Activated CD8-positive, alpha-beta T cell treated with anti-CD3 and anti-CD28 coated beads for 36 hours (primary cell): ENCODE measurements at regions not wholly inside any gene's neighbourhood (a gene's known extent, or its start where the extent isn't known, plus 50 kb on each side); places are given as distances from the start of the nearest gene placed in this dataset.

Source experiments
- ATAC-seq: fragments of 200-7000 bp; cut with Tn5 transposase; one replicate; pipeline ENCODE4 v1.10.0; 2021; ENCODE audit warnings: mild to moderate bottlenecking, moderate library complexity
- CTCF ChIA-PET: fragments of 350-600 bp; sonication (Branson Sonifier 250); formaldehyde crosslinking; loops from one replicate; lab custom pipeline; 2021; ENCODE audit warnings: antibody characterized with exemption; lab: Charles Lee
- POLR2A ChIA-PET: fragments of 350-600 bp; sonication (Branson Sonifier 250); formaldehyde crosslinking; loops from one replicate; lab custom pipeline; 2021; ENCODE audit warnings: antibody characterized with exemption; lab: Charles Lee
- DNase-seq: peaks from one replicate; pipeline ENCODE4 v3.0.0-alpha.2; 2020
- H3K27ac Mint-ChIP-seq: one replicate; pipeline ENCODE4 v1.8.0; 2021; ENCODE audit warnings: mild to moderate bottlenecking, mixed read lengths
- H3K27me3 Mint-ChIP-seq: one replicate; pipeline ENCODE4 v1.8.0; 2021; ENCODE audit warnings: mixed read lengths
- H3K36me3 Mint-ChIP-seq: one replicate; pipeline ENCODE4 v1.8.0; 2021; ENCODE audit warnings: low read depth, mixed read lengths
- H3K4me1 Mint-ChIP-seq: one replicate; pipeline ENCODE4 v1.8.0; 2021; ENCODE audit warnings: low read depth, mixed read lengths
- H3K4me3 Mint-ChIP-seq: one replicate; pipeline ENCODE4 v1.8.0; 2021; ENCODE audit warnings: mild to moderate bottlenecking, moderate library complexity, mixed read lengths
- H3K9me3 Mint-ChIP-seq: one replicate; pipeline ENCODE4 v1.8.0; 2021; ENCODE audit warnings: mixed read lengths
- intact Hi-C: fragments of 100-400 bp; cut with micrococcal nuclease; formaldehyde crosslinking; loops from one replicate; pipeline ENCODE4 v1.10.0; 2022
- TF ChIP-seq, protein P1 (sequence below): fragments of 200-600 bp; IDR thresholded peaks from one replicate; pipeline ENCODE4 v1.8.0; 2022; ENCODE audit warnings: antibody characterized with exemption, mild to moderate bottlenecking

DNA sequence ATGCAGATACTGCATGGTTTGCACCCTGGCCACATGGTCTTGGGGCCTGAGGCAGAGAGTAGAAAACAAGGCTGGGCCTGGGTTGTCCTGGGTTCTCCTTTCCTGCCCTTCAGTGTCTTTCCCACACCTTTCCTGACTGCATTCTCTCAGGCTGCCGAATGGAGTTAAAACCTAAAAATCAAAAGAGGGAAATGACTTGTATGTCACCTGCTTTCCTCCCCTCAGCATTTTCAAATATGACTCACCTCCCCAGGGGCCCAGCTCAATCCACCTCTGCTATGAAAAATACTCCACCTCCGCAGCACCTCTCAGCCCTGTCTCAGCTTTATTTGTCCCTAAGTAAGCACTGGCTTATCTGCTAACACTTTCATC is 457.8 kb upstream of the MEX3C start:
- POLR2A ChIA-PET: no interaction called here

DNA sequence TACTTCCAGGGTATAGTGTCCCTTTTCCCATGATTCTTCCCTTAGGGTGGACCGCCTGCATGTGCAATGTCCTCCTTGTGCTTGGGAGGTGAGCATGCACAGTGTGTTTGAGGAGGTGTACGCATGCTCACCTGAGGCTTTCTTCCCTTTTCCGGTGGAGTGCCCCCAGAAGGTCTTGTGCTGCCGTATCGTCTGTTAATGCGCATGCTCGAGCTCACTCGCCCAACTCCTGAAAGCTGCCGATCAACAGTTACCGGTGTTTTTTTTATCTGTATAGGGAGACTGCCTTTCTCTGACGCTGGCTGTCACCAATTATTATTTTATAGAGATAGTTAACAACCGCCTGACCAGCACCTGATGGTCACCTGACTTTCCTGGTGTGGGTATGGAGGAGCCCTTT is 458.8 kb upstream of the MEX3C start:
- Mint-ChIP-seq H3K27ac (no peak overlapping the region), H3K4me3 (no peak overlapping the region), H3K36me3 (no peaks in the 10 kb centered on the region), H3K9me3 (no peaks in the 10 kb centered on the region), H3K27me3 (peaks cover 8% of the 10 kb centered on the region), H3K4me1 (no peaks in the 10 kb centered on the region)
- CTCF ChIA-PET: no interaction called here
- intact Hi-C loops: no loop called here
- no peak for DNase-seq
- no peak for ATAC-seq
- POLR2A ChIA-PET: no interaction called here
- TF ChIP-seq, protein P1, sequence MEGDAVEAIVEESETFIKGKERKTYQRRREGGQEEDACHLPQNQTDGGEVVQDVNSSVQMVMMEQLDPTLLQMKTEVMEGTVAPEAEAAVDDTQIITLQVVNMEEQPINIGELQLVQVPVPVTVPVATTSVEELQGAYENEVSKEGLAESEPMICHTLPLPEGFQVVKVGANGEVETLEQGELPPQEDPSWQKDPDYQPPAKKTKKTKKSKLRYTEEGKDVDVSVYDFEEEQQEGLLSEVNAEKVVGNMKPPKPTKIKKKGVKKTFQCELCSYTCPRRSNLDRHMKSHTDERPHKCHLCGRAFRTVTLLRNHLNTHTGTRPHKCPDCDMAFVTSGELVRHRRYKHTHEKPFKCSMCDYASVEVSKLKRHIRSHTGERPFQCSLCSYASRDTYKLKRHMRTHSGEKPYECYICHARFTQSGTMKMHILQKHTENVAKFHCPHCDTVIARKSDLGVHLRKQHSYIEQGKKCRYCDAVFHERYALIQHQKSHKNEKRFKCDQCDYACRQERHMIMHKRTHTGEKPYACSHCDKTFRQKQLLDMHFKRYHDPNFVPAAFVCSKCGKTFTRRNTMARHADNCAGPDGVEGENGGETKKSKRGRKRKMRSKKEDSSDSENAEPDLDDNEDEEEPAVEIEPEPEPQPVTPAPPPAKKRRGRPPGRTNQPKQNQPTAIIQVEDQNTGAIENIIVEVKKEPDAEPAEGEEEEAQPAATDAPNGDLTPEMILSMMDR: no peak

More for the DNA sequence above, 457.8 kb upstream of the MEX3C start:
- TF ChIP-seq, protein P1: no peak
- no peaks in the 10 kb centered on the region for H3K36me3 Mint-ChIP-seq
- DNase-seq: no peak
- no peaks in the 10 kb centered on the region for H3K9me3 Mint-ChIP-seq
- H3K27ac Mint-ChIP-seq: no peak overlapping the region
- H3K4me3 Mint-ChIP-seq: no peak overlapping the region
- CTCF ChIA-PET: no interaction called here
- H3K27me3 Mint-ChIP-seq: peaks cover 8% of the 10 kb centered on the region
- H3K4me1 Mint-ChIP-seq: no peaks in the 10 kb centered on the region
- ATAC-seq: no peak
- intact Hi-C loops: no loop called here

DNA sequence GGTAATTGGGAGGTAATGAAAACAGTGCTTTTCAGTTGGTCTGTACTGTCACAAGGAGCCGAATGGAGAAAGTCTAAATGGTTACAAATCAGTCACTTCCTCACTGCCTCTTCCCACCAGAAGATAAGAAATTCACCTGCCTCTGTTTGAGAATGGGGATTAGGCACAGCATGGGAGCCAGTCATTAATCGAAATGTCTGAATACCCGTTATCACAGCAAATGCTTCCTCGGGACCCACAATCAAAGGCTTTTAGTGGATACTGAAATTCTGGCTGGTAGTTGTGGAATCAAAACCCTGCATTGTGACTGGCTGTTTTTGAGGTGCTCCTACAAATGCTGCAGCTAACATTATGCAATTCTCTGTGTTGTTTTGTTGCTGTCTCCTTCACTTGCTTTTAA is 461.0 kb upstream of the MEX3C start:
- no peak overlapping the region for H3K4me3 Mint-ChIP-seq
- TF ChIP-seq, protein P1: no peak
- ATAC-seq (no peak), DNase-seq (no peak)
- POLR2A ChIA-PET: no interaction called here
- no peaks in the 10 kb centered on the region for H3K4me1 Mint-ChIP-seq
- no peaks in the 10 kb centered on the region for H3K36me3 Mint-ChIP-seq
- intact Hi-C loops: no loop called here
- CTCF ChIA-PET: no interaction called here
- H3K9me3 Mint-ChIP-seq: no peaks in the 10 kb centered on the region
- peaks cover 8% of the 10 kb centered on the region for H3K27me3 Mint-ChIP-seq
- H3K27ac Mint-ChIP-seq: no peak overlapping the region

DNA sequence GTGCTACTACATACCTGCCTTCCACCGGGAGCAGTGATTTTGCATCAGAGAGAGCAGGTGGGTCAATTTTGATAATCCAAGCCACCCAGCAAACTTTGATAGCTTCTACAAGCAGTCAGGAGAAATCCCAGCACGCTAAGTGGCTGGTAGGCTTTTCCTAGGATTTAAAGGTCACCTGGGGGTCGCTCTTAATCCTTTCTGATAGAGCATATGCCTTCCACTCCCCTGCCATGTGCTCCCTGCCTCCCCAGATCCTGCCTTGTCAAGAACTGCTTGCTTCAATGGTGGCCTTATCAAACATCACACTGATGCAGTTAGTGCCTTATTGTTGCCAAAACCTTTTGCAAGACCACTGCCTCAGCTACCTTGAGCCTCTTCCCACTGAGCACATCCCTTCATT is 462.3 kb upstream of the MEX3C start:
- ATAC-seq (no peak), DNase-seq (no peak)
- no peaks in the 10 kb centered on the region for H3K36me3 Mint-ChIP-seq
- TF ChIP-seq, protein P1: no peak
- ChIA-PET POLR2A (no interaction called here), CTCF (no interaction called here)
- H3K27ac Mint-ChIP-seq: no peak overlapping the region
- intact Hi-C loops: no loop called here
- H3K4me1 Mint-ChIP-seq: no peaks in the 10 kb centered on the region
- no peaks in the 10 kb centered on the region for H3K9me3 Mint-ChIP-seq
- H3K27me3 Mint-ChIP-seq: peaks cover 7% of the 10 kb centered on the region
- no peak overlapping the region for H3K4me3 Mint-ChIP-seq

DNA sequence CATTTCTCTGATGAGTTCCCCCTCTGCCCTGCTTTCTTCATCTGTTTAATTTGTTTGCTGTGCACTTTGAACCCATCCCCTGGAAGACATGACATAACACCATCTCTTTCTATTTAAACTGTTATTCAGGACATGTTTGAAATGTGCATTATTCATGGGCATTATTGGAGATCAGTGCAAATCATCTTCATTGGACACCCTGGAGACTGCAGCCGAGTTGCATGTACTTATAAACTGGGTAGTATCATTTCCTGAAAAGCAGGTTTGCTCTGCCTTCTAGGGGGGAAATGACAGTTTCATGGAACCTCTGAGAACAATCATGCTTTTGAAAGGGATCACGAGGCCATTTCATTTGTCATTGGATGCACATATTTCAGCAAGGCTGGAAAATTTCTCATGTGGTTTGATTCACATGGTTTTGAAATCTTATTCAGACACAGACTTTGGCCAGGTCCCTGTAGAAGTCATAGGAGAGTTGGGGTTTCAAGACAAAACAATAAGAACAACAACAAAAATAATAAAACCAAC is 462.8 kb upstream of the MEX3C start:
- TF ChIP-seq, protein P1: no peak
- H3K27me3 Mint-ChIP-seq: peaks cover 7% of the 10 kb centered on the region
- intact Hi-C loops: no loop called here
- H3K27ac Mint-ChIP-seq: no peak overlapping the region
- no peaks in the 10 kb centered on the region for H3K36me3 Mint-ChIP-seq
- no peaks in the 10 kb centered on the region for H3K9me3 Mint-ChIP-seq
- H3K4me3 Mint-ChIP-seq: no peak overlapping the region
- DNase-seq (no peak), ATAC-seq (no peak)
- ChIA-PET CTCF (no interaction called here), POLR2A (no interaction called here)
- no peaks in the 10 kb centered on the region for H3K4me1 Mint-ChIP-seq
